ENCODE measurements at regions not wholly inside any gene's neighbourhood (a gene's known extent, or its start where the extent isn't known, plus 50 kb on each side); places are given as distances from the start of the nearest gene placed in this dataset.
"Not testable (repeated sequence)": the region's sequence is repeated elsewhere in the genome, so short reads cannot be mapped to it uniquely, and the experiment has no call there.

DNA sequence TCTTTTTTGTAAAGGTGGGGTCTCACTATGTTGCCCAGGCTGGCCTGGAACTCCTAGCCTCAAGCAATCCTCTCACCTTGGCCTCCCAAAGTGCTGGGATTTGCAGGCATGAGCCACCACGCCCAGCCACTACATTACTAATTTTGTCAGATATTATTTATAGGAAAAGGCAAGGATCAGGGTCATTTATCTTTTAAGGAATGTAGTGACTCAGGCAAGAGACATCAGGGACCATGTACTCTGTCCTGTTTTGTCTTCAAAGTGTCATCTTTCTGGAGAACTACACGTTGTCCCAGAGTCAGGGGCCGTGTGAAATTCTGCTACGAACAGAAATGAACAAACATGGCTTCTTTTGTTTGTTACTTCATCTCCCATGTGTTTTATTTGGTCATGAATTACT lies 105.3 kb downstream of the NPTX2 start:
- intact Hi-C loops (cut with DNase I), result no loop called here
- DNase-seq, result no peak
- no peak for ATAC-seq (ENCODE audit: poor library complexity)

DNA sequence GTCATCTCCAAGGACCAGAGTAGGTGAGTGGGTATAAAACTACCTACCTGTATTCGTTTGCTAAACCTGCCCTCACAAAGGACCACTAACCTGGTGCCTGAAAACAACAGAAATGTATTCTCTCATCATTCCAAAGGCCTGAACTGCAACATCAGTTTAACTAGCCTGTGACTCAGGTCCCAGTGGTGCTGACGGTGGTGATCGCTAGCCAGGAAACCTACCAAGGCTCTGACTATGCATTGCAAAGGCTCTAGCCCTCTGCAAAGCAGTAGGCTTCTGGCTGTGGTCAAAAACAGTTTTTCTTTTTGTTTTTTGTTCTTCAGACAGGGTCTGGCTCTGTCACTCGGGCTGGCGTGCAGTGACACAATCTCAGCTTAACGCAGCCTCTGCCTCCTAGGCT lies 107.5 kb downstream of the NPTX2 start:
- intact Hi-C loops (cut with DNase I), result no loop called here
- no peak for ATAC-seq (ENCODE audit: poor library complexity)

DNA sequence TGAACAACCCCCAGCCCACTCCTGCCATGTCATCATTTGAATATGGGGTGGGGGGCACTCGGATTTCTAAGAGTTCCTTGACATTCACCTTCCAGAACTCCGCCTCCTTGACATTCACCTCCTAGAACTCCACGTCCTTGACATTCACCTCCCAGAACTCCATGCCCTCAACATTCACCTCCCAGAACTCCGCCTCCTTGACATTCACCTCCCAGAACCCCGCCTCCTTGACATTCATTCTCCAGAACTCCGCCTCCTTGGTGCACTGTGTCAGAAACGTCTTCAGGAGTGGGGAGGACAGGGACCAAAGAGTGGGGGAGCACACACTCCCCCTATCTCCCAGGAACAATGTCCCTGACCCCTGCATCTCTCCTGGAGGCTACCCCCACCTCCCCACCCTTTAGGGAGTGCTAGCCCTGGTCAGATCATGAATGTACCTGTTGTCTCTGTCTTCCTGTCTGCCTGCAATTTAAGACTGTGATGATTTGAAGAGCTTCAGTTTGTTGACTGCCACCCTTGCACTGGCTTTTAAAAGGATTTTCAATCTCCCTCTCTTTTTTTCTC lies 110.1 kb downstream of the NPTX2 start:
- ATAC-seq (ENCODE audit: poor library complexity), result no peak
- no peak for DNase-seq
- intact Hi-C loops (cut with DNase I), result no loop called here

More for the DNA sequence above, 107.5 kb downstream of the NPTX2 start:
- no peak for DNase-seq

DNA sequence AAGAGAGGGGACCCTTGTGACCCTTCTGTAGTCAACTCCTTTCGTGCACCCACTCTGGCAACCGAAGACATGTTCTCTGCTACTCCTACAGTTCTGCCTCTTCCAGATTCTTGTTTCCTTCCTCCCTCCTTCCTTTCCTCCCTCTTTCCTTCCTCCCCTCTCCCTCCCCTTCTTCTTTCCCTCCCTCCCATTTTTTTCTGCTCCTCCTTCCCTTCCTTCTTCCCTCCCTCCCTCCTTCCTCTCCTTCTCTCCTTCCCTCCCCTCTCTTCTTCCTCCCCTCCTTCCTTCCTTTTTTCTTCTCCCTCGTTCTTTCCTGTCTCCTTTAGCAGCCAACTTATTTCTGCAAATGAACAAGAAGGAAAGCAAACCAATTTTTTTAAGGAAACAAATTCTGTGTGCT lies 111.5 kb downstream of the NPTX2 start:
- no peak for ATAC-seq (ENCODE audit: poor library complexity)
- no peak for DNase-seq
- intact Hi-C loops (cut with DNase I), result no loop called here

DNA sequence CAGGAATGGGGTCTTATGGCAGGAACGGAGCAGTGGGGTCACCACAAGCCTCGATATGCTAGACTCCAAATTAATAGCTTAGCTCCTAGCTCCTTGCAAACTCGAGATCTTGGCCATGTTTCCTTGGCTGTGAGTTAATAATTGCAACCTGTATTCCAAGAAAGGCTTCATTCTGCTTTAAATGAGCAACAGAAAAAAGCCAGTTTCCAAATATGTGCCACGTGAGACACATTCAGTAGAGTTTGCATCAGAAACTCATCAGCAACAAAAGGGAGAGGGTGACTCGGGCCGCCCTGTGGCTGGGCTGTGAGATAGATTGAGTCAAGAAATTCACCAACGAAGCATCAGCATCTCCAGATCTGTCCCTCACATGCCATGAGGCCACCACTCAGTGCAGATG lies 112.0 kb downstream of the NPTX2 start:
- intact Hi-C loops (cut with DNase I), result no loop called here
- ATAC-seq (ENCODE audit: poor library complexity) (no peak), DNase-seq (no peak)

DNA sequence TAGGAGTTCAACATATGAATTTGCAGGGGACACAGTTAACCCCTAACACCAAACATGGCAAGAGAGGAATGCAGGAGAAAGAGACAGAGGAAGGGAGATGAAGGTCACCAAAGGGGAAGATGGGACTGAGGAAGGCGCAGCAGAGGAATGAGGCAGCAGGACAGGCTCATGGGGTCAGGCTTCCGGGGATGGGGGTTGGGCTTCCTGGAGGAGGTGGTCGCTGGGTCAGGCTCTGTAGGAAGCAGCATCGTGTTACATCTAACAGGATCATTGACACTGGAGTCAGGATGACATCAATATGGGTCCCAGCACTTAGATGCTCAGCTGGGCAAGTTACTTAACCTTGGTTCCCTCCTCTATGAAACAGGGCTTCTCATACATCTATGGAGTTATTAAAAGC lies 113.2 kb downstream of the NPTX2 start:
- no peak for DNase-seq
- intact Hi-C loops (cut with DNase I), result no loop called here
- no peak for ATAC-seq (ENCODE audit: poor library complexity)

DNA sequence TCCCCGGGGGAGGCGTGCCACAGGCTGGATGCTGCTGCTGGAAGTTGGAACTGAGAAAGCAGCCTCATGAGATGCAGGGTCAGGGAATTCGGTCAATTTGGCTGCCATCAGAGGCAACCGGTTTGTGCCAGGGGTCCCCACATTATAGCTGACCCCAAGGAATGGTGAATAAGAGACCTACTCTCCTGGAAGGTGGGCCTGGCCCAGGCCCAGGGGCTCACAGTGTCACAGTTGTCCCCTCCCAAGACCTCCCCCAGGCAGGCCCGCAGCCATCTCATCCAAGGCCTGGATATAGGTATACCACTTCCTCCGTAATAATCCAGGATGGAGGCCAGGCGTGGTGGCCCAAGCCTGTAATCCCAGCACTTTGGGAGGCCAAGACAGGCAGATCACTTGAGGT lies 114.6 kb downstream of the NPTX2 start:
- intact Hi-C loops (cut with DNase I), result no loop called here
- DNase-seq (no peak), ATAC-seq (ENCODE audit: poor library complexity) (no peak)

DNA sequence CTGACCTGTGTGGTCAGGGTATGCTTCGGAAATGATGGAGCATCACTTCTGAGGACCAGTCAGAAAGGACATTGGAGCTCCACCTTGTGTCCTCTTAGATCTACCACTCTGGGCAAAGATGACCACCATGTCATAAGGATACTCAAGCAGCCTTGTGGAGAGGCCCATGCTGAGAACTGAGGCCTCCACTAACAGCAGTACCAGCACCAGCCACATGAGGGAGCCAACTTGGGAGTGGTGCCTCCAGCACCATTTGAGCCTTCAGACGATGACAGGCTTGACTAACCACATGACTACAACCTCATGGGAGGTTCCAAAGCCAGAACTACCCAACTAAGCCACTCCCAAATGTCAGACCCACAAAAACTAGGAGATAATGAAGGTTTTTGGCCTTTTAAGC lies 116.0 kb downstream of the NPTX2 start:
- intact Hi-C loops (cut with DNase I), result no loop called here
- ATAC-seq (ENCODE audit: poor library complexity) (no peak), DNase-seq (no peak)

DNA sequence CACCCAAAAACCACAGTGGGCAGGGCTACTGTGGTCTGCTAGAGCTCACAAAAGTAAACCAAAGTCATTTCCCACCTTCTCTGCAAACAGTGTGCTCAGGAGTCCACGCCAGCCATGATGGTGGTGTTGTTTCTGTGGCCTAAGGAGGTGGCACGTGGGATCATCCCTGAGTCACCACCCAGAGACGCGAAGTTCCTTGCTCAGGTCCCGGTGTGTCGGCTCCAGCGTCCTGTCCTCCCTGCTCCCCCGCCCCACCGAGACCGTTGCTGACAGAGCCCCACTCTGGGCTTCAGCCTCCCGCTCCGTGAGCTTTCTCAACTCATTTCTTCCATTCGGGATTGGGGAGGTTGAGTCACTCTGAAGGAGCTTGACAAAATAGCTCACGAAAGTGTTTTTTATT lies 118.7 kb downstream of the NPTX2 start:
- ATAC-seq (ENCODE audit: poor library complexity) (no peak), DNase-seq (no peak)
- intact Hi-C loops (cut with DNase I), result no loop called here

DNA sequence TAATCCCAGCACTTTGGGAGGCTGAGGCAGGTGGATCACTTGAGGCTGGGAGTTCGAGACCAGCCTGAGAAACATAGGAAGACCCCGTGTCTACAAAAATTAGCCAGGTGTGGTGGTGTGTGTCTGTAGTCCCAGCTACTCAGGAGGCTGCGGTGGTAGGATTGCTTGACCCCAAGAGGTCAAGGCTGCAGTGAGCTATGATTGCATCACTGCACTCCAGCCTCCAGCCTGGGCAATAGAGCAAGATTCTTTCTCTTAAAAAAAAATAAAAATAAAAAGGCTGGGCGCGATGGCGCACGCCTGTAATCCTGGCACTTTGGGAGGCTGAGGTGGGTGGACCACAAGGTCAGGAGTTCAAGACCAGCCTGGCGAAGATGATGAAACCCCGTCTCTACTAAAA lies 119.4 kb downstream of the NPTX2 start:
- ATAC-seq (ENCODE audit: poor library complexity); DNase-seq; intact Hi-C loops (cut with DNase I): not testable (repeated sequence)

DNA sequence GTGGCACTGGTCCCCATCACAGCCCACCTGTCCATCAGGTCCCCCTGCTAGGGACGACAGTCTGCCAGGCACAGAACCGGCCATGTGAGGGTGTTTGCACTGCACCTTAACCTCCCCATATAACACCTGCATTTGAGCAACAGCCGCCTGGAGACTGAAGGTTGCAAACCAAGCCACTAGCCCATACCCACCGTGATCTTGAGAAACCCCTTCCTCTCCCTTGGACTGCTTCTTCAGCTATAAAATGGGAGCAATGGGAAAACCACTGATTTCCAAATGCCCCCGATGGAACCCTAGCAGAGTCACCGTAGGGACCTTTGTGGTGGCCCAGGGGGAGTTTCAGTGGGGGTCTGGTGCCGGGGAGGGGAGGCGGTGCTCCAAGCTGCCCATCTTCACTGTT lies 120.1 kb downstream of the NPTX2 start:
- no peak for ATAC-seq (ENCODE audit: poor library complexity)
- intact Hi-C loops (cut with DNase I), result no loop called here

DNA sequence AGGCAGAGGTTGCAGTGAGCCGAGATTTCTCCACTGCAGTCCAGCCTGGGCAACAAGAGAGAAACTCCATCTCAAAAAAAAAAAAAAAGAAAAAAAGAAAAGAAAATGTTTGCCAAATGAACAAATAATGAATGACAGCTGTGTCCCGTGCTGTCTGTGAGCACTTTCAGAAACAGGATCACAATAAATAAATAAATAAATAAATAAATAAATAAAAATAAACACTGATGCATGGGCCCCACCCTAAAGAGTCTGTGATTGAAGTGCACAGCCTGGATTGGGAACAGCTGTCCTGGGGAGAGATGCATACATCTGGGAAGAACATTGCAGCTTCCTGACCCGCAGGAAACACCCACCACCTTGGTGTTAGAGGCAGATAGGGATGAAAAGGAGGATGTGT lies 123.6 kb downstream of the NPTX2 start:
- ATAC-seq (ENCODE audit: poor library complexity), result no peak
- no peak for DNase-seq
- intact Hi-C loops (cut with DNase I), result no loop called here

More for the DNA sequence above, 120.1 kb downstream of the NPTX2 start:
- no peak for DNase-seq

DNA sequence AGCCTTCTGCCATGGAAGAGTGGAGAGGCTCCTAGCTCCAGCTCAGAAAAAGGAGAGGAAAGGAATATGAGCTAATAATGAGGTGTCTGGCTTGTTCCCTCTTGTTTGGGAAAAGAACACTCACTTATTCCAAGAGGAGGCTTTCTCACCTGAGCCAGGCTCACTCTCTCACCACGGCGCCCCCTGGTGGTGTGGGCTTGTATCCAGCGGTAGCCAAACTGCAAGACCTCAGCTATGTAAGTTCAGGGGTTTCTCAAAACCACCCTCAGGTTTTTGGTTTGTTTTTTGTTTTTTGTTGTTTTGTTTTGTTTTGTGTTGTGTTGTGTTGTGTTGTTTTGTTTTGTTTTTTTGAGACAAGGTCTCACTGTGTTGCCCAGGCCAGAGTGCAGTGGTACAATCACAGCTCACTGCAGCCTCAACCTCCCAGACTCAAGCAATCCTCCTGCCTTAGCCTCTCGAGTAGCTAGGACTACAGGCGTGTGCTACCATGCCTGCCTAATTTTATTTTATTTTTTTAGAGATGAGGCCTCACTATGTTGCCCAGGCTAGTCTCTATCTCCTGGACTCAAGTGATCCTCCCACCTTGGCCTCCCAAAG lies 124.0 kb downstream of the TMEM130 start:
- DNase-seq, result peak; percentile 80
- intact Hi-C loops (cut with DNase I), result loop anchor here (2.0 kb wide), 1 partner anchor 313 kb away; no protein-coding TSS in a partner anchor
- ATAC-seq (ENCODE audit: poor library complexity), result peak; percentile 57

DNA sequence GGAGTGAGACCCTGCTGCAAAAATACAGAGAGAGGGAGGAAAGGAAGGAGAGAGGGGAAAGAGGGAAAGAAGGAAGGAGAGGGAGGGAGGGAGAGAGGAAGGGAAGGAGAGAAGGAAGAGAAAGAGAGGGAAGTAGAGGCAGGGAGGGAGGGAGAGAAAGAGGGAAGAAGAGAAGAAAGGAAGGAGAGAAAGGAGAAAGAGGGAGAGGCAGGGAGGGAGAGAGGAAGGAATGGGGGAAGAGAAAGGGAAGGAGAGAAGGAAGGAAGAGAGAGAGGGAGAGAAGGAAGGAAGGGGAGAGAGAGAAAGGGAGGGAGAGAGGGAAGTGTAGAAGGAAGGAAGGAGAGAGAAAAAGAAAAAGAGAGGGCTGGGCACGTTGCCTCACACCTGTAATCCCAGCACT lies 121.7 kb downstream of the TMEM130 start:
- DNase-seq (no peak), ATAC-seq (ENCODE audit: poor library complexity) (no peak)
- intact Hi-C loops (cut with DNase I), result no loop called here

DNA sequence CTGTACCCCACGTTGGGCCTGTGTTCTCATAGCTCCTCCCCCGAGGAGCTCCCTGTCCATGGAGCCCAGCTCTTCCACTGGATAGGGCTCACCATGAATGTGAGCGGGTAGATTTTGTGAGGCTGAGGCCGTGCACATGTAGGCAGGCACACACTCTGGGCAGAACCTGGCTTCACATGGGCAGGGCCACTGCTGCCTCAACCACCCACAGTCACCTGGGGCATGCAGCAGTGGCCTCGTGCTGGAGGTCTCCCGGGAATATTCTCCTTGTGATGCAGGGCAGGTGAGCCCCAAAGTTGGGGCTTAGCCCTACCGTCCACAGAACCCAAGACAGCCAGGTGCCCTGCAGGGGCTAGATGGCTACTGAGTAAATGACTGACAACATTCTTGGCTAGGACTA lies 116.6 kb downstream of the TMEM130 start:
- intact Hi-C loops (cut with DNase I), result no loop called here
- no peak for ATAC-seq (ENCODE audit: poor library complexity)

DNA sequence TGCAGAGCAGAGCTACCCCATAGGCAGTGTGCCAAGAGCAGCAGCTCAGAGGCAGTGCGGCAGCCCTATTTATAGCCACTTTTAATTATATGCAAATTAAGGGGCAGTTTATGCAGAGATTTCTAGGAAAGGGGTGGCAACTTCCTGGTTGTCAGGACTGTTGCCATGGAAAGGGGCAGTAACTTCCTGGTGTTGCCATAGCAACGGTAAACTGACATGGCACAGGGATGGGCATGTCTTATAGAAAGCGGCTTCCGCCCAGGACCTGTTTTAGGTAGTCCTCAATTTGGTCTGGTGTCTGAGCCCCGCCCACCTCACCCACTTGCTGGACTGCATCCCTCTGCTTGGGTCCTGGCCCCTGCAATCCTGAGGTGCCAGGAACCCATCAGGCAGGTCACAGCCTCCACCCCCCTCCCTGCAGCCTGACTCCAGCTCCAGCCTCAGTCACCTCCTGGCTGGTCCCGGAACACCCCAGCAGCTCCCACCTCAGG lies 115.8 kb downstream of the TMEM130 start:
- intact Hi-C loops (cut with DNase I), result no loop called here
- DNase-seq (no peak), ATAC-seq (ENCODE audit: poor library complexity) (no peak)

More for the DNA sequence above, 116.6 kb downstream of the TMEM130 start:
- DNase-seq, result no peak

DNA sequence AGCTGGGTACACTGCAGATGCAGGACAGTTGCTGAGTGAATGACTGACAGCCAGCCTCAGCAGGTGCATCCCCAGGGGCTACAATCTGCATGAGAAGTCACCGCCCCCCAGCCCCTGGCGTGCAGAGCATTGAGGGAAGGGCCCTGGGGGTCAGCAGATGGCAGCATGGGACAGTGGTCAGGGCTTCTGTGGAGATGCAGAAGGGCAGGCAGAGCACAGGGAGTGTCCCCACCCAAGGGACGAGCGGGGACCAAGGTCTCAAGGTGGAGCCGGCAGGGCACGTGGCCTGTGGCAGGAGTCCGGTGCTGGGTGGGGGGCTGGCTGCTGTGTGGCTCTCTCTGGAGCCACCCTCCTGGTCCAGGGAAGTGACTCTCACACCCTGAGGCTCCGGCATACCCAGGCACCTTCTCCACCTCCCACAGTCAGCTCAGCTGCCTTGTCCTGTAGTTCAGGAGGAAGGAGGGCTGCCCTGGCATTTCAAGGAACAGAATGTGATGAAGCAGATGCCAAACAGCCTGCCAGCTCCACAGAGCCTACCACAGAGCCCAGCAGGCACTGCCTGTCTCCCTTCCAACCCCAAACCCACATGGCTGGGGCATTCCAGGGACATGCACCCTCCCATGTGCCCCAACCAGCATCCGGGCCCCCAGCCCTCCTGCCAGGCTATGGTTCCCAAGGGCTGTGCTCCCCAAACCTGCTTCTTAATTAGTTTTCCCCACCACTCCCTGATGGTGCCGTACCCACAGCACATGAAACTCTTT lies 114.5 kb downstream of the TMEM130 start:
- DNase-seq (no peak), ATAC-seq (ENCODE audit: poor library complexity) (peak; percentile 87)
- intact Hi-C loops (cut with DNase I), result loop anchor here (5.0 kb wide), 1 partner anchor 82 kb away; no protein-coding TSS in a partner anchor

DNA sequence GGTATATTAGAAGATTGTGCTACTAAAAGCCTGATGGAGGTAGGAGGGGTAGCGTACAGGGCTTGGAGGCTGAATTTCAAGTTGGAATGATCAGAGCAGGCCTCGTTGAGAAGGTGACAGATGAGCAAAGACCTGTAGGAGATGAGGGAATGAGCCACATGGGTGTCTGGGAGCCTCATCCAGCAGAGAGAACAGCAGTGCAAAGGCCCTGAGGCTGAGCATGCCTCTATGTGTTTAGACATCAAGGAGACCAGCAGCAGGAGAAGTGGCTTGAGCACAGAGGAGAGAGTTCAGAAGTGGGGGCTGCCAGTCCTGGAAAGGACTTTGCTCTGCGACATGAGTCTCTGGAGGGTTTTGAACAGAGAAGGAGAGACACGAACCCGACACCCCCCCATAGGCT lies 111.7 kb downstream of the TMEM130 start:
- DNase-seq (no peak), ATAC-seq (ENCODE audit: poor library complexity) (no peak)
- intact Hi-C loops (cut with DNase I), result loop anchor here (5.0 kb wide), 1 partner anchor 79 kb away; no protein-coding TSS in a partner anchor

DNA sequence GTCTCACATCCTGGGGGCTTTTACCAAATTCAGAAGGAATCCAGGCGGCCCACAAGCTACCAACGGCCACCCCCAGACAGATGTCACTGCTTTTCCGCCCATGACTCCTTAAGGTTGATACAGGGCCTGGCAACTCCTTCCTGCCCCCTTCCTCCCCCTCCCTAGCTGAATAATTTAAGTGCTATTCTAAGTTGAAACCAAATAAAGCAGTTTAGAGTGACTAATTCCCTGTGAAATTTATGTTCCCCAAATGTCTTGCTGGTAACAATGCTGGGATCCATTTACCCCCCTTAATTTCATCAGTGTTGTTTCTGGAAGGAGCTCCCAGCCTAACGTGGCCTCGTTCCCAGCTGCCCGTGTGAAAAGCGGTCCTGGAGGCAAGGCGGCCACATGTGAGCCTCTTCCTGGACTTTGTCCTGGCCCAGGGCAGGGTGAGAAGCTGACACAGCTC lies 109.6 kb downstream of the TMEM130 start:
- no peak for DNase-seq
- intact Hi-C loops (cut with DNase I), result no loop called here
- ATAC-seq (ENCODE audit: poor library complexity), result no peak

DNA sequence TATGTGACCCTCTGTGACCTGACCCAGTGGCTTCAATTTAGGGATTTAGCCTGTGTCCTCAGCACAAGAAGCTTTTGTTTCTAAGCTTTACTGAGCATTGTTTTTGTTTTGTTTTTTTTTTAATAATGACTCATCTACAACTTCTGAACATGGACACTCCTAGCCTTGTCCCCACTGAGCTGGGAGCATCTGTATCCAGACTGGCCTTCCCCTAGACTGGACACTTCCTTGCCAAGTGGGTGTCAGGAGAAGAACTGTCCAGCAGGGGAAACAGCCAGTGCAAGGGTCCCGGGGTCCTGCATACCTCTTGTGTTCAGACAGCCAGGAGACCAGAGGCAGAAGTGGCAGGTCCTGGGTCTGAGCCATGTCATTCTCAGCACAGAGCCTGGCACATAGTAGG lies 108.6 kb downstream of the TMEM130 start:
- ATAC-seq (ENCODE audit: poor library complexity) (no peak), DNase-seq (no peak)

More for the DNA sequence above, 108.6 kb downstream of the TMEM130 start:
- intact Hi-C loops (cut with DNase I), result no loop called here
